HEK293 (cell line): ENCODE measurements at regions not wholly inside any gene's neighbourhood (a gene's known extent, or its start where the extent isn't known, plus 50 kb on each side); places are given as distances from the start of the nearest gene placed in this dataset.

Source experiments
- CTCF ChIA-PET: fragments of 350-600 bp; formaldehyde crosslinking; extraction: SDS; loops from one replicate; lab custom pipeline; 2021; ENCODE audit warnings: antibody characterized with exemption; lab: Yijun Ruan, JAX
- POLR2A ChIA-PET: fragments of 300-600 bp; formaldehyde crosslinking; extraction: SDS; loops from one replicate; lab custom pipeline; 2020; ENCODE audit warnings: antibody characterized with exemption, inconsistent platforms; lab: Yijun Ruan, JAX
- H3K27ac ChIP-seq: fragments of 200-500 bp; sonication (Bioruptor generic); 2 replicates; pipeline ENCODE4 v1.5.1; 2014; ENCODE audit warnings: low read depth, low read length, control low read depth, inconsistent platforms; ENCODE audit errors: extremely low read depth
- H3K36me3 ChIP-seq, 2 experiments: fragments of 200-500 bp in 1 of 2; sonication (Bioruptor generic) in 1 of 2; 1 replicate in 1 of 2; 2 replicates in 1 of 2; pipeline ENCODE4 v1.5.1; 2014 to 2017; ENCODE audit warnings: inconsistent platforms in 2 of 2, low read length in 2 of 2; ENCODE audit not compliant: control insufficient read depth in 2 of 2, insufficient read depth in 1 of 2
- H3K4me1 ChIP-seq: fragments of 200-500 bp; sonication (Bioruptor generic); 2 replicates; pipeline ENCODE4 v1.5.1; 2014; ENCODE audit warnings: mild to moderate bottlenecking, low read length, inconsistent platforms; ENCODE audit not compliant: control insufficient read depth, insufficient read depth
- H3K4me3 ChIP-seq: 2 replicates; pipeline ENCODE4 v1.5.1; 2011; ENCODE audit warnings: low read depth, mild to moderate bottlenecking, control low read depth, low read length, moderate library complexity
- H3K9me3 ChIP-seq: fragments of 200-500 bp; sonication (Bioruptor generic); 2 replicates; pipeline ENCODE4 v1.5.1; 2014; ENCODE audit warnings: low read depth, low read length, inconsistent platforms; ENCODE audit not compliant: control insufficient read depth, insufficient read depth
- GLI4 ChIP-seq: fragments of 450-650 bp; formaldehyde crosslinking; IDR thresholded peaks from 2 replicates; pipeline ENCODE4 v1.5.1; 2016; ENCODE audit warnings: missing biosample characterization, missing genetic modification characterization
- HOXC10 ChIP-seq: sonication (generic); formaldehyde crosslinking; IDR thresholded peaks from 2 replicates; pipeline ENCODE4 v1.8.1; 2023; ENCODE audit warnings: mild to moderate bottlenecking, missing genetic modification reagents
- KLF10 ChIP-seq: fragments of 450-650 bp; IDR thresholded peaks from 2 replicates; pipeline ENCODE4 v1.5.1; 2018; ENCODE audit warnings: missing biosample characterization, mild to moderate bottlenecking, missing genetic modification characterization
- MZF1 ChIP-seq: fragments of 450-650 bp; formaldehyde crosslinking; IDR thresholded peaks from 2 replicates; pipeline ENCODE4 v1.5.1; 2017; ENCODE audit warnings: missing biosample characterization, missing genetic modification characterization, borderline replicate concordance
- OSR2 ChIP-seq: fragments of 450-650 bp; formaldehyde crosslinking; IDR thresholded peaks from 2 replicates; pipeline ENCODE4 v1.5.1; 2016; ENCODE audit warnings: missing biosample characterization, missing genetic modification characterization
- REPIN1 ChIP-seq: fragments of 450-650 bp; formaldehyde crosslinking; IDR thresholded peaks from 2 replicates; pipeline ENCODE4 v1.5.1; 2017; ENCODE audit warnings: missing biosample characterization, missing genetic modification characterization, low read depth
- ZBTB10 ChIP-seq: fragments of 450-650 bp; formaldehyde crosslinking; IDR thresholded peaks from 2 replicates; pipeline ENCODE4 v1.5.1; 2016; ENCODE audit warnings: missing biosample characterization, missing genetic modification characterization
- ZBTB7A ChIP-seq: fragments of 450-650 bp; formaldehyde crosslinking; IDR thresholded peaks from 2 replicates; pipeline ENCODE4 v1.5.1; 2016; ENCODE audit warnings: low read depth, missing biosample characterization, missing genetic modification characterization
- ZFP3 ChIP-seq: fragments of 450-650 bp; formaldehyde crosslinking; IDR thresholded peaks from 2 replicates; pipeline ENCODE4 v1.5.1; 2016; ENCODE audit warnings: low read depth, missing biosample characterization, missing genetic modification characterization
- ZNF155 ChIP-seq: fragments of 450-650 bp; formaldehyde crosslinking; IDR thresholded peaks from 2 replicates; pipeline ENCODE4 v1.5.1; 2016; ENCODE audit warnings: missing biosample characterization, missing genetic modification characterization
- ZNF214 ChIP-seq: fragments of 450-650 bp; formaldehyde crosslinking; IDR thresholded peaks from 2 replicates; pipeline ENCODE4 v1.5.1; 2017; ENCODE audit warnings: missing biosample characterization, mild to moderate bottlenecking, missing genetic modification characterization, borderline replicate concordance
- ZNF292 ChIP-seq: fragments of 450-650 bp; formaldehyde crosslinking; IDR thresholded peaks from 2 replicates; pipeline ENCODE4 v1.5.1; 2016; ENCODE audit warnings: low read depth, missing biosample characterization, missing genetic modification characterization, borderline replicate concordance
- ZNF311 ChIP-seq: fragments of 450-650 bp; formaldehyde crosslinking; IDR thresholded peaks from 2 replicates; pipeline ENCODE4 v1.5.1; 2017; ENCODE audit warnings: missing biosample characterization, missing genetic modification characterization, borderline replicate concordance
- ZNF510 ChIP-seq: fragments of 450-650 bp; formaldehyde crosslinking; IDR thresholded peaks from 2 replicates; pipeline ENCODE4 v1.5.1; 2018; ENCODE audit warnings: mild to moderate bottlenecking, missing genetic modification characterization, missing biosample characterization; ENCODE audit not compliant: insufficient replicate concordance
- ZNF555 ChIP-seq: fragments of 450-650 bp; formaldehyde crosslinking; conservative IDR thresholded peaks from 2 replicates; pipeline ENCODE4 v1.5.1; 2017; ENCODE audit warnings: missing biosample characterization, mild to moderate bottlenecking, missing genetic modification characterization, inconsistent platforms
- ZNF558 ChIP-seq: fragments of 450-650 bp; formaldehyde crosslinking; IDR thresholded peaks from 2 replicates; pipeline ENCODE4 v1.5.1; 2016; ENCODE audit warnings: missing biosample characterization, missing genetic modification characterization
- ZNF561 ChIP-seq: fragments of 450-650 bp; IDR thresholded peaks from 2 replicates; pipeline ENCODE4 v1.5.1; 2018; ENCODE audit warnings: missing biosample characterization, missing genetic modification characterization, borderline replicate concordance
- ZNF571 ChIP-seq: fragments of 450-650 bp; formaldehyde crosslinking; IDR thresholded peaks from 2 replicates; pipeline ENCODE4 v1.5.0; 2017; ENCODE audit warnings: missing biosample characterization, missing genetic modification characterization
- ZNF692 ChIP-seq: fragments of 450-650 bp; formaldehyde crosslinking; IDR thresholded peaks from 2 replicates; pipeline ENCODE4 v1.5.1; 2016; ENCODE audit warnings: missing biosample characterization, missing genetic modification characterization
- ZNF701 ChIP-seq: fragments of 450-650 bp; formaldehyde crosslinking; IDR thresholded peaks from 2 replicates; pipeline ENCODE4 v1.5.1; 2016; ENCODE audit warnings: missing biosample characterization, missing genetic modification characterization
- ZNF785 ChIP-seq: fragments of 450-650 bp; formaldehyde crosslinking; IDR thresholded peaks from 2 replicates; pipeline ENCODE4 v1.5.1; 2016; ENCODE audit warnings: missing biosample characterization, missing genetic modification characterization
- ZNF830 ChIP-seq: fragments of 450-650 bp; IDR thresholded peaks from 2 replicates; pipeline ENCODE4 v1.5.0; 2018; ENCODE audit warnings: missing biosample characterization, missing genetic modification characterization, low read depth, mild to moderate bottlenecking, moderate library complexity
- ZSCAN18 ChIP-seq: fragments of 450-650 bp; formaldehyde crosslinking; IDR thresholded peaks from 2 replicates; pipeline ENCODE4 v1.5.1; 2016; ENCODE audit warnings: missing biosample characterization, missing genetic modification characterization
- TF ChIP-seq, protein P1 (sequence below): fragments of 450-650 bp; formaldehyde crosslinking; conservative IDR thresholded peaks from 2 replicates; pipeline ENCODE4 v1.5.1; 2016; ENCODE audit warnings: low read depth, missing biosample characterization, missing genetic modification characterization
- TF ChIP-seq, protein P2 (sequence below): fragments of 450-650 bp; formaldehyde crosslinking; IDR thresholded peaks from 2 replicates; pipeline ENCODE4; 2016; ENCODE audit warnings: missing biosample characterization, missing genetic modification characterization

DNA sequence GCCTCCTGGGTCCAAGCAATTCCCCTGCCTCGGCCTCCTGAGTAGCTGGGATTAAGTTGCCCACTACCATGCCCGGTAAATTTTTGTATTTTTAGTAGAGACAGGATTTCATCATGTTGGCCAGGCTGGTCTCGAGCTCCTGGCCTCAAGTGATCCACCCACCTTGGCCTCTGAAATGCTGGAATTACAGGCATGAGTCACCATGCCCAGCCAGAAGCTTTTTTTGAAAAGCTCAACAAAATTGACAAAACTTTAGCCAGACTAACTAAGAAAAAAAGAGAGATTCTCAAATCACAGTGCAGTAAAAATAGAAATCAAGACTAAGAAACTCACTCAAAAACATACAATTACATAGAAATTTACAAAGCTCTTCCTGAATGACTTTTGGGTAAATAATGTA lies 420.6 kb downstream of the COL12A1 start (continued):
- TF ChIP-seq GLI4 (tag by site-specific recombination) (no peak), ZBTB7A (tag by site-specific recombination) (no peak), ZNF311 (tag by site-specific recombination) (no peak)
- TF ChIP-seq, all 188 proteins: peak for 0

DNA sequence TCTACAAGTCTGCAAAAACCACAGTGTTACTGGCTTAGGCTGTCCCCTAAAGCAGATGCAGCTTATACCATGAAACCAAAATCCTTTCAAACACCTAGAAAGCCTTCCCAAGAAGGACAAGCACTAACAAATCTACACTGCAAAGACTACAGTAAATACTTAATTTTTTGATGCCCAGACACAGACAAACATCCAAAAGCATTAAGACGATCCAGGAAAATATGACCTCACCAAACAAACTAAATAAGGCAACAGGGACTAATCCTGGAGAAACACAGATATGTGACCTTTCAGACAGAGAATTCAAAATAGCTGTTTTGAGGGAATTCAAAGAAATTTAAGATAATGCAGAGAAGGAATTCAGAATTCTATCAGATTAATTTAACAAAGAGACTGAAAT lies 423.5 kb downstream of the COL12A1 start:
- Histone ChIP-seq H3K27ac (no peak overlapping the region), H3K4me3 (no peak overlapping the region), H3K9me3 (no peaks in the 10 kb centered on the region), H3K4me1 (no peaks in the 10 kb centered on the region), H3K36me3 (no peaks in the 10 kb centered on the region)
- CTCF ChIA-PET = interaction anchor here (0.6 kb wide), 1 partner anchor 815 kb away, joined by 3 read pairs; no protein-coding TSS in a partner anchor
- POLR2A ChIA-PET = no interaction called here
- no peak for TF ChIP-seq ZNF692 (tag by site-specific recombination)
- TF ChIP-seq ZFP3 (tag by site-specific recombination) = no peak
- TF ChIP-seq ZBTB10 (tag by site-specific recombination) = no peak
- no peak for TF ChIP-seq OSR2 (tag by site-specific recombination)
- no peak for TF ChIP-seq ZNF701
- no peak for TF ChIP-seq ZNF561 (tag by site-specific recombination)
- TF ChIP-seq, protein P1, sequence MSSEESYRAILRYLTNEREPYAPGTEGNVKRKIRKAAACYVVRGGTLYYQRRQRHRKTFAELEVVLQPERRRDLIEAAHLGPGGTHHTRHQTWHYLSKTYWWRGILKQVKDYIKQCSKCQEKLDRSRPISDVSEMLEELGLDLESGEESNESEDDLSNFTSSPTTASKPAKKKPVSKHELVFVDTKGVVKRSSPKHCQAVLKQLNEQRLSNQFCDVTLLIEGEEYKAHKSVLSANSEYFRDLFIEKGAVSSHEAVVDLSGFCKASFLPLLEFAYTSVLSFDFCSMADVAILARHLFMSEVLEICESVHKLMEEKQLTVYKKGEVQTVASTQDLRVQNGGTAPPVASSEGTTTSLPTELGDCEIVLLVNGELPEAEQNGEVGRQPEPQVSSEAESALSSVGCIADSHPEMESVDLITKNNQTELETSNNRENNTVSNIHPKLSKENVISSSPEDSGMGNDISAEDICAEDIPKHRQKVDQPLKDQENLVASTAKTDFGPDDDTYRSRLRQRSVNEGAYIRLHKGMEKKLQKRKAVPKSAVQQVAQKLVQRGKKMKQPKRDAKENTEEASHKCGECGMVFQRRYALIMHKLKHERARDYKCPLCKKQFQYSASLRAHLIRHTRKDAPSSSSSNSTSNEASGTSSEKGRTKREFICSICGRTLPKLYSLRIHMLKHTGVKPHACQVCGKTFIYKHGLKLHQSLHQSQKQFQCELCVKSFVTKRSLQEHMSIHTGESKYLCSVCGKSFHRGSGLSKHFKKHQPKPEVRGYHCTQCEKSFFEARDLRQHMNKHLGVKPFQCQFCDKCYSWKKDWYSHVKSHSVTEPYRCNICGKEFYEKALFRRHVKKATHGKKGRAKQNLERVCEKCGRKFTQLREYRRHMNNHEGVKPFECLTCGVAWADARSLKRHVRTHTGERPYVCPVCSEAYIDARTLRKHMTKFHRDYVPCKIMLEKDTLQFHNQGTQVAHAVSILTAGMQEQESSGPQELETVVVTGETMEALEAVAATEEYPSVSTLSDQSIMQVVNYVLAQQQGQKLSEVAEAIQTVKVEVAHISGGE = no peak
- TF ChIP-seq ZNF155 = no peak
- no peak for TF ChIP-seq KLF10 (tag by site-specific recombination)
- no peak for TF ChIP-seq ZSCAN18 (tag by site-specific recombination)

GRCh38 chr6:74780831-74781230 lies 425.0 kb downstream of the COL12A1 start:
- Histone ChIP-seq H3K27ac (no peak overlapping the region), H3K4me3 (no peak overlapping the region), H3K36me3 (no peaks in the 10 kb centered on the region), H3K9me3 (no peaks in the 10 kb centered on the region), H3K4me1 (no peaks in the 10 kb centered on the region)
- ChIA-PET CTCF (no interaction called here), POLR2A (no interaction called here)
- TF ChIP-seq ZNF785 (tag by site-specific recombination) = no peak
- no peak for TF ChIP-seq ZNF830 (tag by site-specific recombination)
- TF ChIP-seq, protein P2, sequence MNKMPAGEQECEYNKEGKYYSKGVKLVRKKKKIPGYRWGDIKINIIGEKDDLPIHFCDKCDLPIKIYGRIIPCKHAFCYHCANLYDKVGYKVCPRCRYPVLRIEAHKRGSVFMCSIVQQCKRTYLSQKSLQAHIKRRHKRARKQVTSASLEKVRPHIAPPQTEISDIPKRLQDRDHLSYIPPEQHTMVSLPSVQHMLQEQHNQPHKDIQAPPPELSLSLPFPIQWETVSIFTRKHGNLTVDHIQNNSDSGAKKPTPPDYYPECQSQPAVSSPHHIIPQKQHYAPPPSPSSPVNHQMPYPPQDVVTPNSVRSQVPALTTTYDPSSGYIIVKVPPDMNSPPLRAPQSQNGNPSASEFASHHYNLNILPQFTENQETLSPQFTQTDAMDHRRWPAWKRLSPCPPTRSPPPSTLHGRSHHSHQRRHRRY (tag by site-specific recombination) = no peak
- TF ChIP-seq ZNF292 = no peak
- no peak for TF ChIP-seq KLF10 (tag by site-specific recombination)
- TF ChIP-seq ZNF558 (tag by site-specific recombination) = no peak
- no peak for TF ChIP-seq REPIN1
- no peak for TF ChIP-seq MZF1 (tag by site-specific recombination)
- TF ChIP-seq ZNF555 (tag by site-specific recombination) = no peak
- no peak for TF ChIP-seq ZNF571 (tag by site-specific recombination)
- TF ChIP-seq ZNF510 (tag by site-specific recombination) = no peak
- no peak for TF ChIP-seq HOXC10
- TF ChIP-seq ZNF214 (tag by site-specific recombination) = no peak
